ENCODE measurements at regions not wholly inside any gene's neighbourhood (a gene's known extent, or its start where the extent isn't known, plus 50 kb on each side); places are given as distances from the start of the nearest gene placed in this dataset.

GRCh38 chr1:34612091-34612827 lies 142.6 kb upstream of the GJB5 start:
- ATAC-seq = no peak
- TF ChIP-seq RARB (CRISPR knock-in tag; IDR thresholded peaks at IDR 0.05) = no peak

GRCh38 chr1:34617321-34618118 lies 137.3 kb upstream of the GJB5 start:
- no peak for ATAC-seq
- no peak for TF ChIP-seq ZFP30 (CRISPR knock-in tag; IDR thresholded peaks at IDR 0.05)
- TF ChIP-seq ISL1 (CRISPR knock-in tag; IDR thresholded peaks at IDR 0.05) = no peak
- no peak for TF ChIP-seq PATZ1 (CRISPR knock-in tag; IDR thresholded peaks at IDR 0.05; ENCODE audit: borderline replicate concordance)
- no peak for TF ChIP-seq CREB5 (CRISPR knock-in tag; IDR thresholded peaks at IDR 0.05; ENCODE audit: low read depth)
- TF ChIP-seq, protein P1, sequence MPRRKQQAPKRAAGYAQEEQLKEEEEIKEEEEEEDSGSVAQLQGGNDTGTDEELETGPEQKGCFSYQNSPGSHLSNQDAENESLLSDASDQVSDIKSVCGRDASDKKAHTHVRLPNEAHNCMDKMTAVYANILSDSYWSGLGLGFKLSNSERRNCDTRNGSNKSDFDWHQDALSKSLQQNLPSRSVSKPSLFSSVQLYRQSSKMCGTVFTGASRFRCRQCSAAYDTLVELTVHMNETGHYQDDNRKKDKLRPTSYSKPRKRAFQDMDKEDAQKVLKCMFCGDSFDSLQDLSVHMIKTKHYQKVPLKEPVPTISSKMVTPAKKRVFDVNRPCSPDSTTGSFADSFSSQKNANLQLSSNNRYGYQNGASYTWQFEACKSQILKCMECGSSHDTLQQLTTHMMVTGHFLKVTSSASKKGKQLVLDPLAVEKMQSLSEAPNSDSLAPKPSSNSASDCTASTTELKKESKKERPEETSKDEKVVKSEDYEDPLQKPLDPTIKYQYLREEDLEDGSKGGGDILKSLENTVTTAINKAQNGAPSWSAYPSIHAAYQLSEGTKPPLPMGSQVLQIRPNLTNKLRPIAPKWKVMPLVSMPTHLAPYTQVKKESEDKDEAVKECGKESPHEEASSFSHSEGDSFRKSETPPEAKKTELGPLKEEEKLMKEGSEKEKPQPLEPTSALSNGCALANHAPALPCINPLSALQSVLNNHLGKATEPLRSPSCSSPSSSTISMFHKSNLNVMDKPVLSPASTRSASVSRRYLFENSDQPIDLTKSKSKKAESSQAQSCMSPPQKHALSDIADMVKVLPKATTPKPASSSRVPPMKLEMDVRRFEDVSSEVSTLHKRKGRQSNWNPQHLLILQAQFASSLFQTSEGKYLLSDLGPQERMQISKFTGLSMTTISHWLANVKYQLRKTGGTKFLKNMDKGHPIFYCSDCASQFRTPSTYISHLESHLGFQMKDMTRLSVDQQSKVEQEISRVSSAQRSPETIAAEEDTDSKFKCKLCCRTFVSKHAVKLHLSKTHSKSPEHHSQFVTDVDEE (CRISPR knock-in tag; IDR thresholded peaks at IDR 0.05) = no peak
- no peak for TF ChIP-seq ZFP3 (CRISPR knock-in tag; IDR thresholded peaks at IDR 0.05)
- TF ChIP-seq ZC3H10 (CRISPR knock-in tag; IDR thresholded peaks at IDR 0.05) = no peak
- TF ChIP-seq ARNTL (CRISPR knock-in tag; IDR thresholded peaks at IDR 0.05; ENCODE audit: borderline replicate concordance, low read depth) = no peak
- no peak for TF ChIP-seq PPARA (CRISPR knock-in tag; IDR thresholded peaks at IDR 0.05; ENCODE audit: borderline replicate concordance)
- TF ChIP-seq, protein P2, sequence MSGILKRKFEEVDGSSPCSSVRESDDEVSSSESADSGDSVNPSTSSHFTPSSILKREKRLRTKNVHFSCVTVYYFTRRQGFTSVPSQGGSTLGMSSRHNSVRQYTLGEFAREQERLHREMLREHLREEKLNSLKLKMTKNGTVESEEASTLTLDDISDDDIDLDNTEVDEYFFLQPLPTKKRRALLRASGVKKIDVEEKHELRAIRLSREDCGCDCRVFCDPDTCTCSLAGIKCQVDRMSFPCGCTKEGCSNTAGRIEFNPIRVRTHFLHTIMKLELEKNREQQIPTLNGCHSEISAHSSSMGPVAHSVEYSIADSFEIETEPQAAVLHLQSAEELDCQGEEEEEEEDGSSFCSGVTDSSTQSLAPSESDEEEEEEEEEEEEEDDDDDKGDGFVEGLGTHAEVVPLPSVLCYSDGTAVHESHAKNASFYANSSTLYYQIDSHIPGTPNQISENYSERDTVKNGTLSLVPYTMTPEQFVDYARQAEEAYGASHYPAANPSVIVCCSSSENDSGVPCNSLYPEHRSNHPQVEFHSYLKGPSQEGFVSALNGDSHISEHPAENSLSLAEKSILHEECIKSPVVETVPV (CRISPR knock-in tag; IDR thresholded peaks at IDR 0.05) = no peak
- TF ChIP-seq RARB (CRISPR knock-in tag; IDR thresholded peaks at IDR 0.05) = no peak
- no peak for TF ChIP-seq ZNF565 (CRISPR knock-in tag; conservative IDR thresholded peaks at IDR 0.05; ENCODE audit: low read depth)
- no peak for TF ChIP-seq GLIS3 (CRISPR knock-in tag; IDR thresholded peaks at IDR 0.05)
- TF ChIP-seq ESRRG (CRISPR knock-in tag; IDR thresholded peaks at IDR 0.05) = no peak
- TF ChIP-seq TCF4 (CRISPR knock-in tag; IDR thresholded peaks at IDR 0.05; ENCODE audit: borderline replicate concordance) = no peak
- no peak for TF ChIP-seq OSR1 (CRISPR knock-in tag; IDR thresholded peaks at IDR 0.05)
- TF ChIP-seq TOX (CRISPR knock-in tag; IDR thresholded peaks at IDR 0.05; ENCODE audit: borderline replicate concordance) = no peak

DNA sequence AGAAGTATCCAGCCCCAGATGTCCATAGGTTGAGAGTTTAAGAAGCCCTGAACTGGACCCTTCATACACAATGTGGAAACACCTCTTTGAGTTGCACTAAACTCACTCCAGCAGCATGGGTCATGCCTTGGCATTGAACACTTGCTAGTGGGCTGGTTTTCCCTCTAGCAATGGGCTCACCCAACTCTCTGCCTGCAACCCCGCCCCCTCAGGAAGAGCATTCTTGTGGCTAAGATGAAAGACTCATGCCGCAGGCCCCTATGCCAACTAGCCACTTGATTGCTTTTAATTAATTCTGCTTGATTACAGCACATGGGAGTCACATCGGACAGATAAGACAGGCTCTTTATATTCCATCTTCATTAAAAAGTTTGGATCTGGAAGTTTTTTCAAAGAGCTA lies 136.5 kb upstream of the GJB5 start:
- no peak for TF ChIP-seq ZNF8 (CRISPR knock-in tag; IDR thresholded peaks at IDR 0.05)
- TF ChIP-seq OSR1 (CRISPR knock-in tag; IDR thresholded peaks at IDR 0.05) = no peak
- ATAC-seq = no peak

DNA sequence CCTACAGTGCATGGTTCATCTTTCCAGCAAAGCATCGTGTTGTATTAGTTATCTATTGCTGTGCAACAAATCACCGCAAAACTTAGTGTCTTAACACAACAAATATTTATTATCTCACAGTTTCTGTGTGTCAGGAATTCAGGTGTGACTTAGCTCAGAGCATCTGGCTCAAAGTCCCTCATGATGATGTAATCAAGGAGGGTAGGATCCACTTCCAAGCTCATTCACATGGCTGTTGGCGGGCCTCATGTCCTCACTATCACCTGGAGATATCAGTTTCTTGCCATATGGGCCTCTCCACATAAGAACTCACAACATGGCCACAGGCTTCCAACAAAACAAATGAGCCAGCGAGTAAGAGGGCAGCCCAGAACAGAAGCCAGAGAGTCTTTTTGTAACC lies 135.6 kb upstream of the GJB5 start:
- no peak for ATAC-seq
- TF ChIP-seq ZNF565 (CRISPR knock-in tag; conservative IDR thresholded peaks at IDR 0.05; ENCODE audit: low read depth) (no peak), OSR1 (CRISPR knock-in tag; IDR thresholded peaks at IDR 0.05) (no peak), SNAI2 (CRISPR knock-in tag; IDR thresholded peaks at IDR 0.05) (no peak), POU6F1 (CRISPR knock-in tag; IDR thresholded peaks at IDR 0.05; ENCODE audit: borderline replicate concordance, low read depth) (no peak), CSDC2 (CRISPR knock-in tag; IDR thresholded peaks at IDR 0.05) (no peak), ZFP3 (CRISPR knock-in tag; IDR thresholded peaks at IDR 0.05) (no peak), PATZ1 (CRISPR knock-in tag; IDR thresholded peaks at IDR 0.05; ENCODE audit: borderline replicate concordance) (no peak), TCF4 (CRISPR knock-in tag; IDR thresholded peaks at IDR 0.05; ENCODE audit: borderline replicate concordance) (no peak), BACH2 (CRISPR knock-in tag; IDR thresholded peaks at IDR 0.05; ENCODE audit: borderline replicate concordance) (no peak), GLIS3 (CRISPR knock-in tag; IDR thresholded peaks at IDR 0.05) (no peak)
